NCI-H748 (cell line): ENCODE measurements at regions not wholly inside any gene's neighbourhood (a gene's known extent, or its start where the extent isn't known, plus 50 kb on each side); places are given as distances from the start of the nearest gene placed in this dataset.

ENCODE experiments used
- DNase-seq: peaks from one replicate; lab custom pipeline; 2025; ENCODE audit not compliant: unreplicated experiment; lab: John Stamatoyannopoulos, UW

DNA sequence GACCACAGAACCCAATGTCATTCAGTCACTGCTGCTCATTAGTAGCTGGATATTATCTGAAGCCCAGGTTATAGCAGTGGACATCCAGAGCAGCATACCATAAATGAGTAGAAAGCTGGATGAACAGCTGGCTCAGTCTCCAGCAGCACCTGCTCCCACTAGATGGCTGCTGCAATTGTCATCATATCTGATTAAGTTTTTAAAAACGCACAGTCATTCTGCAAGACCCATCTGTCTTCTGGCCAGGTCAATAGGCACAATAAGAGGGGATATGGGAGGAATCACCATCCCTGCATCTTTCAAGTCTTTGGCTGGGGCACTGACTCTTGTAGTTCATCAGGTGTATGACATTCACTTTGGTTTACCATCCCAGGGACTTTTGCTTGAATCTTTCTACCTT, 55.1 kb upstream of the XDH start:
- DNase-seq, result no peak

DNA sequence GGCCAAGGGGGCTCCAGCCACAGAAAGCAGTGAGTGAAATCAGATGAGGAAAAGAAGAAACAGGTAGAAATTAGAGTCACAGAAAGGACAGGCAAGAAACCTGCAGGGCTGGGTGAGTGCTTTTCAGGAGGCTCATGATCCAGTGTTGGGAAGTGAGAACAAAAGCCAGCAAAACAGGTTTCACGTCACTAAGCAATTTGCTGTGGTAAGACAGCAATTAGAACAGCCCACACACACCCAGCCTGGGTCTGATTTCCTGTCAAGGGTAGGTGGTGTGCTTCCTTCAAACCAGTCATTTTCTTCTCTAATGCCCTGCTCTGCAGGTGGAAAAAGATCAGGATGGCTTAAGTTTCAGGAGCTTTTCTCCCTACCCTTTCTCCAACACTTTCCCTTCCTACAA, 52.9 kb upstream of the XDH start:
- DNase-seq, result peak; percentile 67
